Osteocyte (in vitro differentiated cells): ENCODE measurements at regions not wholly inside any gene's neighbourhood (a gene's known extent, or its start where the extent isn't known, plus 50 kb on each side); places are given as distances from the start of the nearest gene placed in this dataset.

Experiments
- DNase-seq: peaks from one replicate; pipeline ENCODE4 v3.0.0; 2021; ENCODE audit warnings: mixed read lengths; ENCODE audit not compliant: unreplicated experiment; ENCODE audit errors: extremely low spot score
- H3K27ac Mint-ChIP-seq: one replicate; pipeline ENCODE4 v1.8.0; 2021; ENCODE audit warnings: mild to moderate bottlenecking, mixed read lengths; ENCODE audit not compliant: unreplicated experiment
- H3K27me3 Mint-ChIP-seq: one replicate; pipeline ENCODE4 v1.8.0; 2021; ENCODE audit warnings: mixed read lengths; ENCODE audit not compliant: unreplicated experiment
- H3K36me3 Mint-ChIP-seq: one replicate; pipeline ENCODE4 v1.8.0; 2021; ENCODE audit warnings: mixed read lengths; ENCODE audit not compliant: unreplicated experiment
- H3K4me1 Mint-ChIP-seq: one replicate; pipeline ENCODE4 v1.8.0; 2021; ENCODE audit warnings: mixed read lengths; ENCODE audit not compliant: unreplicated experiment
- H3K4me3 Mint-ChIP-seq: one replicate; pipeline ENCODE4 v1.8.0; 2021; ENCODE audit warnings: mild to moderate bottlenecking, moderate library complexity, mixed read lengths; ENCODE audit not compliant: unreplicated experiment
- H3K9me3 Mint-ChIP-seq: one replicate; pipeline ENCODE4 v1.8.0; 2021; ENCODE audit warnings: mixed read lengths; ENCODE audit not compliant: unreplicated experiment
- TF ChIP-seq, protein P1 (sequence below): fragments of 200-600 bp; sonication (generic); IDR thresholded peaks from 2 replicates; pipeline ENCODE4 v1.5.0; 2021; ENCODE audit warnings: antibody characterized with exemption, mild to moderate bottlenecking, moderate library complexity

DNA sequence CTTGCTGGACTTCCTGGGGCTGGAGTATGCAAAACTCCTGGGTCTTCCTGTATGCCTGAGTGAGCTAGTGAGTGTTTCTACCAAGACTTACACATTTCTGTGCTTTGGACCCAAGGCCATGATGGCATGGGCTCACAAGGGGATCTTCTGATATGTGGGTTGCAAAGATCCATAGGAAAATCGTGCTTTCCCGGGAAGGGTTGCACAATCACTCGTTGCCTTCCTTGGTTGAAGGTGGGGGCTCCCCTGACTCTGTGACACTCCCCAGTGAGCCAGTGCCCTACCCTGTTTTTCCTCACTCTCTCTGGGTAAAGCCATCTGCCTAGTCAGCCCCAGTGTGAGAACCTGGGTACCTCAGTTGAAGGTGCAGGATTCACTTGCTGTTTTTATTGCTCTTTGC lies 114.0 kb upstream of the CCDC179 start:
- TF ChIP-seq, protein P1, sequence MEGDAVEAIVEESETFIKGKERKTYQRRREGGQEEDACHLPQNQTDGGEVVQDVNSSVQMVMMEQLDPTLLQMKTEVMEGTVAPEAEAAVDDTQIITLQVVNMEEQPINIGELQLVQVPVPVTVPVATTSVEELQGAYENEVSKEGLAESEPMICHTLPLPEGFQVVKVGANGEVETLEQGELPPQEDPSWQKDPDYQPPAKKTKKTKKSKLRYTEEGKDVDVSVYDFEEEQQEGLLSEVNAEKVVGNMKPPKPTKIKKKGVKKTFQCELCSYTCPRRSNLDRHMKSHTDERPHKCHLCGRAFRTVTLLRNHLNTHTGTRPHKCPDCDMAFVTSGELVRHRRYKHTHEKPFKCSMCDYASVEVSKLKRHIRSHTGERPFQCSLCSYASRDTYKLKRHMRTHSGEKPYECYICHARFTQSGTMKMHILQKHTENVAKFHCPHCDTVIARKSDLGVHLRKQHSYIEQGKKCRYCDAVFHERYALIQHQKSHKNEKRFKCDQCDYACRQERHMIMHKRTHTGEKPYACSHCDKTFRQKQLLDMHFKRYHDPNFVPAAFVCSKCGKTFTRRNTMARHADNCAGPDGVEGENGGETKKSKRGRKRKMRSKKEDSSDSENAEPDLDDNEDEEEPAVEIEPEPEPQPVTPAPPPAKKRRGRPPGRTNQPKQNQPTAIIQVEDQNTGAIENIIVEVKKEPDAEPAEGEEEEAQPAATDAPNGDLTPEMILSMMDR: no peak
- Mint-ChIP-seq H3K9me3 (peaks cover 18% of the 10 kb centered on the region), H3K27me3 (peaks cover 6% of the 10 kb centered on the region), H3K36me3 (no peaks in the 10 kb centered on the region), H3K4me3 (no peak overlapping the region), H3K4me1 (no peaks in the 10 kb centered on the region), H3K27ac (no peak overlapping the region)
- no peak for DNase-seq

DNA sequence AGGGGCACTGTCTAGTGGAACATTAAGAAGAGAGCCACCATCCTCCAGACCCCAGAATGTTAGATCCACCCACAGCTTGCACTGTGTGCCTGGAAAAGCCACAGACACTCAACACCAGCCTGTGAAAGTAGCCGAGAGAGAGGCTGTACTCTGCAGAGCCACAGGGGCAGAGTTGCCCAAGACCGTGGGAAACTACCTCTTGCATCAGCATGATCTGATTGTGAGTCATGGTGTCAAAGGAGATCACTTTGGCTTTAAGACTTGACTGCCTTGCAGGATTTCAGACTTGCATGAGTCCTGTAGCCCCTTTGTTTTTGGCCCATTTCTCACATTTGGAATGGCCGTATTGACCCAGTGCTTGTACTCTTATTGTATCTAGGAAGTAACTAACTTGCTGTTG lies 115.9 kb upstream of the CCDC179 start:
- peaks cover 16% of the 10 kb centered on the region for H3K9me3 Mint-ChIP-seq
- TF ChIP-seq, protein P1: no peak
- no peaks in the 10 kb centered on the region for H3K4me1 Mint-ChIP-seq
- peaks cover 6% of the 10 kb centered on the region for H3K27me3 Mint-ChIP-seq
- H3K4me3 Mint-ChIP-seq: no peak overlapping the region
- no peaks in the 10 kb centered on the region for H3K36me3 Mint-ChIP-seq
- H3K27ac Mint-ChIP-seq: no peak overlapping the region
- DNase-seq: no peak

DNA sequence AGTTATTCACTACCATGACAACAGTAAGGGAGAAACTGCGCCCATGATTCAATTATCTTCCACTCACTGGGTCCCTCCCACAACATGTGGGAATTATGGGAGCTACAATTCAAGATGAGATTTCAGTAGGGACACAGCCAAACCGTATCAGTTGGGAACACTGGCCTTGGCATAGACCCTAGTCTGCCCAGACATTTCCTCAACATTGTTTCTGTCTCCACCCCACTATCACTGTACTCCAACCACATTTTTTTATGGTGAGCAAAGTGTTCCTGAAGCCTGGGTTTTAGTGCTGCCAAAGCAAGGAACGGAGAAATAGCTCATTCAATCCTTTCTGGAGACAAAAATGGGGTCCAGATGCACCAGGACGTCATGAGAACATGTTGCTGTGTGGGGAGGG lies 122.6 kb upstream of the CCDC179 start:
- no peak overlapping the region for H3K4me3 Mint-ChIP-seq
- TF ChIP-seq, protein P1: no peak
- no peaks in the 10 kb centered on the region for H3K4me1 Mint-ChIP-seq
- no peaks in the 10 kb centered on the region for H3K36me3 Mint-ChIP-seq
- no peak overlapping the region for H3K27ac Mint-ChIP-seq
- peaks cover 14% of the 10 kb centered on the region for H3K9me3 Mint-ChIP-seq
- DNase-seq: no peak
- H3K27me3 Mint-ChIP-seq: no peaks in the 10 kb centered on the region

DNA sequence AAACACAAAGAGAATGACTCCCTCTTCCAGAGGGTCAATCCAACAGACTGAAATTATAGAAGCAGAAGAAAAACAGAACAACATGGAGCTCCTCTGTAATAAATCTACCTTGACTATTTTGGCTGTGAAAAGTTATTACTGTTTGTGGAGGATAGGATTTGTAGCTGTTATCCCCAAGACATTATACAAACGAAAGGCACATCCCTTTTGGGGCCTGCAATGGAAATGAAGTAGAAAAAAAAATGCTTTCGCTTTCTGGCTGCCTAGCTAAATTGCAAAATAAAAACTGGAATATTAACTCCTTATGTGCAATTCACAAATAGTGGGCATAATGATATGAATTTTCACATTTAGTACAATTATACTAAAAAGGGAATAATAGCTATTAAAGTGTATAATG lies 123.8 kb upstream of the CCDC179 start:
- H3K4me1 Mint-ChIP-seq: no peaks in the 10 kb centered on the region
- H3K36me3 Mint-ChIP-seq: no peaks in the 10 kb centered on the region
- TF ChIP-seq, protein P1: no peak
- H3K27ac Mint-ChIP-seq: no peak overlapping the region
- H3K27me3 Mint-ChIP-seq: no peaks in the 10 kb centered on the region
- no peak overlapping the region for H3K4me3 Mint-ChIP-seq
- DNase-seq: no peak
- H3K9me3 Mint-ChIP-seq: peaks cover 21% of the 10 kb centered on the region

DNA sequence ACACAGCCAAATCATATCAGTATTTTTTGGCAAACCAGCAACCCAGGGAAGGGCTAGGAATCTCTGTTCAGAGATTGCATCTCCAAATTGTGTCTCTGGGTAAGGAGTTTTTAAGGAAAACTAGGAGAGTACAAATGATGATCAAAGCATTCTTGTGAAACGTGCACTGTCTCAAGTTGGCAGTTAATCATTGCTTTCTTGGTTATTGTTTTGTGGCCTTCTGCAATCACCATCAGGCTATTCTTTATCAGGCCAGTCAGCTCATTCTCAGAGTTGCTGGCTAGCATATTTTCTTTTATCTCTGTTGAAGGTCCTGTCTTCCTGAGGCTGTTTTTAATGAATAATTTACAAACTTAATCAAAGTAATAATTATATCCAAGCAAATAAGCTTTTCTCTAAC lies 129.1 kb upstream of the CCDC179 start:
- no peaks in the 10 kb centered on the region for H3K4me1 Mint-ChIP-seq
- H3K27ac Mint-ChIP-seq: no peak overlapping the region
- H3K27me3 Mint-ChIP-seq: no peaks in the 10 kb centered on the region
- peaks cover 16% of the 10 kb centered on the region for H3K9me3 Mint-ChIP-seq
- H3K4me3 Mint-ChIP-seq: no peak overlapping the region
- no peak for DNase-seq
- TF ChIP-seq, protein P1: no peak
- H3K36me3 Mint-ChIP-seq: peaks cover 3% of the 10 kb centered on the region
